Endothelial cell of umbilical vein (primary cell): ENCODE measurements at regions not wholly inside any gene's neighbourhood (a gene's known extent, or its start where the extent isn't known, plus 50 kb on each side); places are given as distances from the start of the nearest gene placed in this dataset.

ENCODE experiments used
- BruUV-seq: library from RNA; stranded (reverse); fragments of 400-500 nt; replicated peaks from 2 replicates; lab custom pipeline; 2021; lab: Mats Ljungman, UMichigan
- CTCF ChIA-PET: fragments of 300-600, 350-600 bp; sonication (Branson Sonifier 250); formaldehyde crosslinking; loops from one replicate; lab custom pipeline; 2021; ENCODE audit warnings: antibody characterized with exemption, inconsistent platforms; lab: Charles Lee
- POLR2A ChIA-PET: fragments of 300-600, 350-600 bp; sonication (Branson Sonifier 250); formaldehyde crosslinking; loops from one replicate; lab custom pipeline; 2021; ENCODE audit warnings: antibody characterized with exemption, inconsistent platforms; lab: Charles Lee
- DNase-seq: peaks from one replicate; pipeline ENCODE4 v3.0.0-alpha.2; 2011; ENCODE audit warnings: low read depth, low spot score
- FAIRE-seq: peaks from 2 replicates; lab custom pipeline; 2011; peaks lifted over from hg19 to GRCh38; lab: Jason Lieb, UNC
- H2AFZ ChIP-seq: 2 replicates; pipeline ENCODE4 v1.6.0; 2012; ENCODE audit warnings: low read depth, low read length, control low read depth, inconsistent platforms
- H3K27ac ChIP-seq: 2 replicates; pipeline ENCODE4 v1.5.1; 2011; ENCODE audit warnings: low read depth, mild to moderate bottlenecking, control low read depth, low read length, moderate library complexity; ENCODE audit not compliant: insufficient read depth
- H3K27me3 ChIP-seq, 2 experiments: 2 replicates each; pipeline versions ENCODE4 v1.6.0 to v1.6.1; 2011; ENCODE audit warnings: low read length in 2 of 2, mixed read lengths in 1 of 2; ENCODE audit not compliant: control insufficient read depth in 2 of 2, insufficient read depth in 2 of 2
- H3K36me3 ChIP-seq, 2 experiments: 2 replicates in 1 of 2; 3 replicates in 1 of 2; pipeline ENCODE4 v1.5.1; 2011; ENCODE audit warnings: low read length in 2 of 2, mild to moderate bottlenecking in 1 of 2, moderate library complexity in 1 of 2; ENCODE audit not compliant: control insufficient read depth in 2 of 2, insufficient read depth in 2 of 2; ENCODE audit errors: extremely low read depth in 1 of 2
- H3K4me1 ChIP-seq: 3 replicates; pipeline ENCODE4 v1.5.1; 2011; ENCODE audit warnings: mild to moderate bottlenecking, low read length; ENCODE audit not compliant: control insufficient read depth, insufficient read depth; ENCODE audit errors: extremely low read depth
- H3K4me2 ChIP-seq: 2 replicates; pipeline ENCODE4 v1.6.1; 2011; ENCODE audit warnings: low read length, control low read depth, mixed read lengths; ENCODE audit not compliant: insufficient read depth
- H3K4me3 ChIP-seq, 3 experiments: fragments of 200-600 bp in 1 of 3; sonication (generic), shearing (Covaris generic) in 1 of 3; replicated peaks in 1 of 3; 2 replicates each; pipeline ENCODE4 v1.5.1; 2011 to 2016; ENCODE audit warnings: control low read depth in 3 of 3, low read length in 3 of 3, mild to moderate bottlenecking in 2 of 3, inconsistent platforms in 1 of 3, low read depth in 1 of 3, moderate library complexity in 1 of 3; ENCODE audit not compliant: insufficient read depth in 1 of 3
- H3K79me2 ChIP-seq: 2 replicates; pipeline ENCODE4 v1.6.0; 2012; ENCODE audit warnings: low read length, inconsistent platforms; ENCODE audit not compliant: control insufficient read depth, insufficient read depth
- H3K9ac ChIP-seq: replicated peaks from 2 replicates; pipeline ENCODE3; 2011; ENCODE audit warnings: low read length, control low read depth; ENCODE audit not compliant: insufficient read depth; ENCODE audit errors: extremely low read depth
- H3K9me1 ChIP-seq: replicated peaks from 3 replicates; pipeline ENCODE4 v1.6.0; 2011; ENCODE audit warnings: mild to moderate bottlenecking, low read length; ENCODE audit not compliant: control insufficient read depth, insufficient read depth; ENCODE audit errors: extremely low read depth
- H3K9me3 ChIP-seq: replicated peaks from 2 replicates; pipeline ENCODE4 v1.5.1; 2012; ENCODE audit warnings: low read length, inconsistent platforms; ENCODE audit not compliant: control insufficient read depth, insufficient read depth
- H4K20me1 ChIP-seq: replicated peaks from 2 replicates; pipeline ENCODE3; 2011; ENCODE audit warnings: mild to moderate bottlenecking, low read length; ENCODE audit not compliant: control insufficient read depth, insufficient read depth; ENCODE audit errors: extremely low read depth
- EZH2 ChIP-seq: IDR thresholded peaks from 2 replicates; pipeline ENCODE4 v1.6.1; 2012; ENCODE audit warnings: borderline replicate concordance, low read depth, mild to moderate bottlenecking, moderate library complexity, low read length, inconsistent platforms; ENCODE audit not compliant: severe bottlenecking
- FOS ChIP-seq: IDR thresholded peaks from 2 replicates; pipeline ENCODE4 v1.6.1; 2011; ENCODE audit warnings: mild to moderate bottlenecking, low read length, moderate library complexity, borderline replicate concordance; ENCODE audit not compliant: insufficient read depth
- GATA2 ChIP-seq: IDR thresholded peaks from 2 replicates; pipeline ENCODE4 v1.7.0; 2011; ENCODE audit warnings: low read depth, mild to moderate bottlenecking, moderate library complexity, mixed read lengths, low read length; ENCODE audit not compliant: insufficient read length, insufficient read depth
- JUN ChIP-seq: IDR thresholded peaks from 2 replicates; pipeline ENCODE4 v1.6.1; 2011; ENCODE audit warnings: borderline replicate concordance, low read depth; ENCODE audit not compliant: insufficient read length, insufficient read depth
- MYC ChIP-seq: IDR thresholded peaks from one replicate; pipeline ENCODE4 v1.6.1; 2011; ENCODE audit warnings: mild to moderate bottlenecking, low read depth, low read length
- POLR2A ChIP-seq: IDR thresholded peaks from 2 replicates; pipeline ENCODE4 v1.6.1; 2012; ENCODE audit warnings: low read depth, mild to moderate bottlenecking, control low read depth, low read length
- POLR2AphosphoS5 ChIP-seq: IDR thresholded peaks from 2 replicates; pipeline ENCODE4 v1.6.1; 2012; ENCODE audit warnings: low read depth, mild to moderate bottlenecking, control low read depth, low read length, moderate library complexity; ENCODE audit not compliant: insufficient read depth
- dilution Hi-C: fragments of 300-500 bp; cut with MboI; formaldehyde crosslinking; loops from one replicate; pipeline ENCODE4 v1.15.0; 2019; ENCODE audit warnings: low sequenced_read_pairs; ENCODE audit not compliant: extremely low pct_ligation_motif_present
- intact Hi-C: fragments of 100-400 bp; cut with micrococcal nuclease; formaldehyde crosslinking; loops from one replicate; pipeline ENCODE4 v1.10.0; 2022
- TF ChIP-seq, protein P1 (sequence below), 2 donors: IDR thresholded peaks; 1 replicate in 1 of 2; 2 replicates in 1 of 2; pipeline ENCODE4 v1.5.1; 2011; ENCODE audit warnings: low read length in 2 of 2, mild to moderate bottlenecking in 2 of 2, moderate library complexity in 2 of 2, control low read depth in 1 of 2, inconsistent platforms in 1 of 2, low read depth in 1 of 2; ENCODE audit not compliant: insufficient read depth in 1 of 2; ENCODE audit errors: extremely low read depth in 1 of 2
- TF ChIP-seq, protein P2 (sequence below): IDR thresholded peaks from 2 replicates; pipeline ENCODE4 v1.6.1; 2011; ENCODE audit not compliant: insufficient read depth, insufficient read length

DNA sequence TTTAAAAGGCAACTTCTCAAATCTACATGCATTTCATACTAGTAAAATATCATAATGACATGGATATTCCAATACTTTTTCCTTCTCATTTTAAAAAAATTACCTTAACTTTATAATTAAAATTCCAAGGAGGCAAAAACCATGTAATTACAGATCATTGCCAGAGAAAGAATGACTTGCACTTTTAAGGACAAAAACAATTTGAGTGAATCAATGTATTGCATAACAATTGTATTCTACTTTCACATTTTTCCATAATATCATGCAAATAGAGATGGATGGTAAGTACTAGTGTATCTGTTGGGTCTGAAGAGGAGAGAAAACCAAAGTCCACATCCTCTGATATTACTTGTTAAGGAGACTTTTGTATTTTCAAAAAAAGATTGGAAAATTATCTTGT, 89.5 kb upstream of the NCK2 start:
- ChIA-PET POLR2A (no interaction called here), CTCF (no interaction called here)
- H3K79me2 ChIP-seq = no peaks in the 10 kb centered on the region
- no peaks in the 10 kb centered on the region for H3K36me3 ChIP-seq
- no peaks in the 10 kb centered on the region for H3K4me1 ChIP-seq
- DNase-seq = no peak
- no peak overlapping the region for H3K4me2 ChIP-seq
- H3K9me3 ChIP-seq = no peaks in the 10 kb centered on the region
- TF ChIP-seq, protein P1, sequence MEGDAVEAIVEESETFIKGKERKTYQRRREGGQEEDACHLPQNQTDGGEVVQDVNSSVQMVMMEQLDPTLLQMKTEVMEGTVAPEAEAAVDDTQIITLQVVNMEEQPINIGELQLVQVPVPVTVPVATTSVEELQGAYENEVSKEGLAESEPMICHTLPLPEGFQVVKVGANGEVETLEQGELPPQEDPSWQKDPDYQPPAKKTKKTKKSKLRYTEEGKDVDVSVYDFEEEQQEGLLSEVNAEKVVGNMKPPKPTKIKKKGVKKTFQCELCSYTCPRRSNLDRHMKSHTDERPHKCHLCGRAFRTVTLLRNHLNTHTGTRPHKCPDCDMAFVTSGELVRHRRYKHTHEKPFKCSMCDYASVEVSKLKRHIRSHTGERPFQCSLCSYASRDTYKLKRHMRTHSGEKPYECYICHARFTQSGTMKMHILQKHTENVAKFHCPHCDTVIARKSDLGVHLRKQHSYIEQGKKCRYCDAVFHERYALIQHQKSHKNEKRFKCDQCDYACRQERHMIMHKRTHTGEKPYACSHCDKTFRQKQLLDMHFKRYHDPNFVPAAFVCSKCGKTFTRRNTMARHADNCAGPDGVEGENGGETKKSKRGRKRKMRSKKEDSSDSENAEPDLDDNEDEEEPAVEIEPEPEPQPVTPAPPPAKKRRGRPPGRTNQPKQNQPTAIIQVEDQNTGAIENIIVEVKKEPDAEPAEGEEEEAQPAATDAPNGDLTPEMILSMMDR (IDR thresholded peaks at IDR 0.05; ENCODE audit: extremely low read depth in 1 of 2, insufficient read depth in 1 of 2, low read depth in 1 of 2, low read length in 2 of 2) = no peak
- TF ChIP-seq JUN = no peak
- dilution Hi-C loops (no loop called here), intact Hi-C loops (no loop called here)
- H3K27me3 ChIP-seq = no peaks in the 10 kb centered on the region
- no peak overlapping the region for H2AFZ ChIP-seq
- no peaks in the 10 kb centered on the region for H4K20me1 ChIP-seq
- H3K4me3 ChIP-seq = no peak overlapping the region
- no peak for FAIRE-seq
- no peak overlapping the region for H3K27ac ChIP-seq
- no peaks in the 10 kb centered on the region for H3K9me1 ChIP-seq
- BruUV-seq = no TSS peak
- H3K9ac ChIP-seq = no peak overlapping the region

DNA sequence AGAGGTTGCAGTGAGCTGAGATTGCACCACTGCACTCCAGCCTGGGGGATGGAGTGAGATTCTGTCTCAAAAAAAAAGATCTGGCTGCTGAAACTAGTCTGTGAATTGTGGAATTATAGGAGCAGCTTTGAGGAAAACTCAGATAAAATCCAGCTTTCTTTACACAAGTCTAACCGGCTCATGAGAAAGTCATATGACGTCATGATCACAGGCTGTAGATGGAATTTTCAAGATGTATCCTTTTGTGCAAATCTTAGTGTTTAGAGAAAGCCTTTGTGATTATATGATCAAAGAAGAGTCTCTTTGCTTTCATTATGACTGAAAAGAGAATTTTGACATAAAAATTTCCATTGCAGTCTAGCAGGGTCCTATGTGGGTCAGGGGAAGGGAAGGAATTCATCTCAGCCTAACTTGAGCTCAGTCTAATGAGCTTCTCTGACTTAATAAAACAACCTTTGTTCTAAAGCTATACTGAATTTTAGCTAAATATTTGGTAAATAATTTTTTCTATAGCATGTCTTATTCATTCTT, 90.2 kb upstream of the NCK2 start:
- Histone ChIP-seq H3K9ac (no peak overlapping the region), H3K79me2 (no peaks in the 10 kb centered on the region), H4K20me1 (no peaks in the 10 kb centered on the region), H3K4me3 (no peak overlapping the region), H3K27me3 (no peaks in the 10 kb centered on the region), H3K4me1 (no peaks in the 10 kb centered on the region), H3K27ac (no peak overlapping the region), H3K9me3 (no peaks in the 10 kb centered on the region), H3K4me2 (no peak overlapping the region), H3K36me3 (no peaks in the 10 kb centered on the region), H2AFZ (no peak overlapping the region), H3K9me1 (no peaks in the 10 kb centered on the region)
- POLR2A ChIA-PET = no interaction called here
- CTCF ChIA-PET = no interaction called here
- TF ChIP-seq, protein P2, sequence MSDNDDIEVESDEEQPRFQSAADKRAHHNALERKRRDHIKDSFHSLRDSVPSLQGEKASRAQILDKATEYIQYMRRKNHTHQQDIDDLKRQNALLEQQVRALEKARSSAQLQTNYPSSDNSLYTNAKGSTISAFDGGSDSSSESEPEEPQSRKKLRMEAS = no peak
- TF ChIP-seq JUN = no peak
- TF ChIP-seq POLR2A = no peak
- TF ChIP-seq EZH2 = no peak
- TF ChIP-seq POLR2AphosphoS5 = no peak
- no peak for TF ChIP-seq GATA2
- no peak for TF ChIP-seq FOS
- no peak for TF ChIP-seq MYC
- TF ChIP-seq, protein P1 (IDR thresholded peaks at IDR 0.05; ENCODE audit: extremely low read depth in 1 of 2, insufficient read depth in 1 of 2, low read depth in 1 of 2, low read length in 2 of 2) = no peak
- intact Hi-C loops (no loop called here), dilution Hi-C loops (no loop called here)
- DNase-seq = no peak
- no TSS peak for BruUV-seq
- FAIRE-seq = no peak
